ENCODE measurements at regions not wholly inside any gene's neighbourhood (a gene's known extent, or its start where the extent isn't known, plus 50 kb on each side); places are given as distances from the start of the nearest gene placed in this dataset.

DNA sequence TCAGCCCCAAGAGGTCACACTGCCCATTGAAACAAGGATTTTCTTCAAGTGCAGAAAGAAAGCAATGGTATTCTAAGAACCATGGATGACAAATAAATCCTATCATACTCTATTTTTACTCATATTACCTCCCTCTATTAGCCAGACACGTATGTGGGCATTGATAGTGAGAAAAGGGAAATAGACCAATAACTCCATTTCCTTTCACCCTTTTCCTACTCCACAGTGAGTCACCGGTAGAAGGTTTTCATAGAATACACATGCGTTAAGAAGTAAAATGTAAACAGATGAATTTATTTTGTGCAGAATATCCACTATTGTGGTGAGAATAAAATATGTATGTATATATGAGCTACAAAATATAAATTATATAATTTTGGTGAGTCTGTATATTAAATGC is 568.9 kb upstream of the ADGRL4 start:
- no peak overlapping the region for H3K27ac ChIP-seq (ENCODE audit: low read depth in 1 of 2, low read length in 2 of 2)
- H3K9me3 ChIP-seq (ENCODE audit: control insufficient read depth in 4 of 4, low read length in 3 of 4), result no peaks in the 10 kb centered on the region
- H3K27me3 ChIP-seq (ENCODE audit: control insufficient read depth in 4 of 4, insufficient read depth in 4 of 4, low read length in 3 of 4), result no peaks in the 10 kb centered on the region
- no peak for DNase-seq (ENCODE audit: low spot score)
- TF ChIP-seq REST (IDR thresholded peaks at IDR 0.05) (no peak), ZBTB33 (IDR thresholded peaks at IDR 0.05) (no peak)
- no peaks in the 10 kb centered on the region for H3K36me3 ChIP-seq (ENCODE audit: control insufficient read depth in 4 of 4, insufficient read depth in 3 of 4, low read depth in 1 of 4, low read length in 3 of 4)
- H3K4me1 ChIP-seq (ENCODE audit: control insufficient read depth in 4 of 4, insufficient read depth in 4 of 4, low read length in 3 of 4), result no peaks in the 10 kb centered on the region
- no peak overlapping the region for H3K9ac ChIP-seq (ENCODE audit: low read depth in 1 of 2, low read length in 2 of 2)
- no peak overlapping the region for H3K4me3 ChIP-seq (ENCODE audit: low read depth in 1 of 3, low read length in 3 of 3)
- WGBS, result 69% methylated on average over 3 of the region's 3 CpGs

- no peaks in the 10 kb centered on the region for H3K27me3 ChIP-seq (ENCODE audit: control insufficient read depth in 4 of 4, insufficient read depth in 4 of 4, low read length in 3 of 4)
- WGBS, result 48% methylated on average over 1 of the region's 1 CpG
Observed at GRCh38 chr1:79568411-79568810, 561.9 kb upstream of the ADGRL4 start.

More at GRCh38 chr1:79568411-79568810, 561.9 kb upstream of the ADGRL4 start:
- H3K27ac ChIP-seq (ENCODE audit: low read depth in 1 of 2, low read length in 2 of 2), result no peak overlapping the region
- no peak for DNase-seq (ENCODE audit: low spot score)
- H3K9me3 ChIP-seq (ENCODE audit: control insufficient read depth in 4 of 4, low read length in 3 of 4), result no peaks in the 10 kb centered on the region
- H3K36me3 ChIP-seq (ENCODE audit: control insufficient read depth in 4 of 4, insufficient read depth in 3 of 4, low read depth in 1 of 4, low read length in 3 of 4), result no peaks in the 10 kb centered on the region
- H3K9ac ChIP-seq (ENCODE audit: low read depth in 1 of 2, low read length in 2 of 2), result no peak overlapping the region
- H3K4me3 ChIP-seq (ENCODE audit: low read depth in 1 of 3, low read length in 3 of 3), result no peak overlapping the region
- H3K4me1 ChIP-seq (ENCODE audit: control insufficient read depth in 4 of 4, insufficient read depth in 4 of 4, low read length in 3 of 4), result no peaks in the 10 kb centered on the region
- TF ChIP-seq HNF4G (IDR thresholded peaks at IDR 0.05) (no peak), RAD21 (IDR thresholded peaks at IDR 0.05) (no peak), REST (IDR thresholded peaks at IDR 0.05) (no peak)

Measured in liver (tissue), 7 donors.